ENCODE measurements at regions not wholly inside any gene's neighbourhood (a gene's known extent, or its start where the extent isn't known, plus 50 kb on each side); places are given as distances from the start of the nearest gene placed in this dataset.

- TF ChIP-seq CTCF (IDR thresholded peaks at IDR 0.05) (no peak), POLR2A (IDR thresholded peaks at IDR 0.05) (no peak)
Measured at GRCh38 chr1:82880506-82880905, 1079.8 kb downstream of the ADGRL2 start.
